ENCODE measurements at regions not wholly inside any gene's neighbourhood (a gene's known extent, or its start where the extent isn't known, plus 50 kb on each side); places are given as distances from the start of the nearest gene placed in this dataset.
A peak's percentile ranks its signal among the peaks of the same experiment; 100 is the strongest.

- no peak for DNase-seq
Measured at GRCh38 chr13:86757236-86757978, 913.8 kb upstream of the SLITRK5 start.

GRCh38 chr13:86758116-86758515 lies 913.1 kb upstream of the SLITRK5 start:
- DNase-seq: no peak

GRCh38 chr13:86760620-86761019 lies 910.6 kb upstream of the SLITRK5 start:
- DNase-seq: no peak

GRCh38 chr13:86765462-86765861 lies 905.7 kb upstream of the SLITRK5 start:
- no peak for DNase-seq

- no peak for DNase-seq
Measured at GRCh38 chr13:86788616-86789015, 882.6 kb upstream of the SLITRK5 start.

GRCh38 chr13:86792153-86792651 lies 879.0 kb upstream of the SLITRK5 start:
- DNase-seq: peak; percentile 11

- no peak for DNase-seq
Measured at GRCh38 chr13:86795858-86796257, 875.3 kb upstream of the SLITRK5 start.

- no peak for DNase-seq
Measured at GRCh38 chr13:86810361-86810760, 860.8 kb upstream of the SLITRK5 start.

GRCh38 chr13:86813198-86813597 lies 858.0 kb upstream of the SLITRK5 start:
- no peak for DNase-seq

- no peak for DNase-seq
Measured at GRCh38 chr13:86825410-86825809, 845.8 kb upstream of the SLITRK5 start.

- DNase-seq: no peak
Measured at GRCh38 chr13:86826232-86826631, 844.9 kb upstream of the SLITRK5 start.

- DNase-seq: no peak
Measured at GRCh38 chr13:86830046-86830445, 841.1 kb upstream of the SLITRK5 start.

- no peak for DNase-seq
Measured at GRCh38 chr13:86831084-86831483, 840.1 kb upstream of the SLITRK5 start.

GRCh38 chr13:86838411-86839120 lies 832.6 kb upstream of the SLITRK5 start:
- DNase-seq: no peak

GRCh38 chr13:86839221-86839620 lies 832.0 kb upstream of the SLITRK5 start:
- DNase-seq: no peak

GRCh38 chr13:86840250-86841191 lies 830.6 kb upstream of the SLITRK5 start:
- DNase-seq: no peak

- no peak for DNase-seq
Measured at GRCh38 chr13:86841264-86841663, 829.9 kb upstream of the SLITRK5 start.

GRCh38 chr13:86846501-86846900 lies 824.7 kb upstream of the SLITRK5 start:
- DNase-seq: no peak

GRCh38 chr13:86848716-86849115 lies 822.5 kb upstream of the SLITRK5 start:
- no peak for DNase-seq

GRCh38 chr13:86856991-86857390 lies 814.2 kb upstream of the SLITRK5 start:
- DNase-seq: no peak

GRCh38 chr13:86858216-86858615 lies 813.0 kb upstream of the SLITRK5 start:
- no peak for DNase-seq

- no peak for DNase-seq
Measured at GRCh38 chr13:86862137-86862536, 809.0 kb upstream of the SLITRK5 start.

GRCh38 chr13:86864376-86864775 lies 806.8 kb upstream of the SLITRK5 start:
- no peak for DNase-seq
